HepG2 (cell line): ENCODE measurements at regions not wholly inside any gene's neighbourhood (a gene's known extent, or its start where the extent isn't known, plus 50 kb on each side); places are given as distances from the start of the nearest gene placed in this dataset.
A peak's percentile ranks its signal among the peaks of the same experiment; 100 is the strongest.

Experiments used
- ATAC-seq: fragments of 200-7000 bp; cut with Tn5 transposase; 3 replicates; pipeline ENCODE4 v1.9.1; 2020; ENCODE audit warnings: mild to moderate bottlenecking, moderate library complexity
- BruUV-seq: library from RNA; stranded (reverse); fragments of 400-500 nt; replicated peaks from 2 replicates; lab custom pipeline; 2021; lab: Mats Ljungman, UMichigan
- CTCF ChIA-PET: fragments of 300-600 bp; formaldehyde crosslinking; extraction: SDS; loops from one replicate; lab custom pipeline; 2021; ENCODE audit warnings: low total read pairs, inconsistent platforms, low intra/inter-chr PET ratio; lab: Yijun Ruan, JAX
- POLR2A ChIA-PET: fragments of 350-600 bp; sonication (Branson Sonifier 250); formaldehyde crosslinking; loops from one replicate; lab custom pipeline; 2020; ENCODE audit warnings: antibody characterized with exemption, inconsistent platforms; lab: Yijun Ruan, JAX
- DNase-seq: peaks from one replicate; pipeline ENCODE4 v3.0.0-alpha.2; 2015; ENCODE audit warnings: low spot score
- FAIRE-seq: peaks from 3 replicates; lab custom pipeline; 2011; peaks lifted over from hg19 to GRCh38; lab: Jason Lieb, UNC
- H2AFZ ChIP-seq: one replicate; pipeline ENCODE4 v1.6.1; 2011; ENCODE audit warnings: low read length, inconsistent platforms
- H3K27ac ChIP-seq: fragments of 300-600 bp; 3 replicates; pipeline ENCODE4 v1.8.0; 2011; ENCODE audit warnings: mixed run types, mild to moderate bottlenecking, mixed read lengths, low read length, inconsistent platforms; ENCODE audit not compliant: insufficient read depth; ENCODE audit errors: extremely low read length
- H3K27me3 ChIP-seq, 2 experiments: fragments of 200-600 bp in 1 of 2; 2 replicates in 1 of 2; 3 replicates in 1 of 2; pipeline versions ENCODE4 v1.6.0 to v1.8.0; 2011; ENCODE audit warnings: low read length in 2 of 2, mild to moderate bottlenecking in 2 of 2, moderate library complexity in 2 of 2, inconsistent platforms in 1 of 2; ENCODE audit not compliant: insufficient read depth in 2 of 2, control insufficient read depth in 1 of 2
- H3K36me3 ChIP-seq, 2 experiments: fragments of 200-600 bp in 1 of 2; replicated peaks in 1 of 2; 2 replicates in 1 of 2; 3 replicates in 1 of 2; pipeline versions ENCODE4 v1.5.1 to v1.8.0; 2011; ENCODE audit warnings: low read length in 2 of 2, inconsistent platforms in 1 of 2; ENCODE audit not compliant: insufficient read depth in 2 of 2, control insufficient read depth in 1 of 2
- H3K4me1 ChIP-seq: 2 replicates; pipeline ENCODE4 v1.5.1; 2012; ENCODE audit warnings: low read length, inconsistent platforms; ENCODE audit not compliant: insufficient read depth
- H3K4me2 ChIP-seq: 2 replicates; pipeline ENCODE4 v1.6.0; 2011; ENCODE audit warnings: low read depth, low read length, inconsistent platforms
- H3K4me3 ChIP-seq, 3 experiments: fragments of 200-600 bp in 1 of 3; sonication (generic), shearing (Covaris generic) in 1 of 3; replicated peaks in 1 of 3; 2 replicates each; pipeline ENCODE4 v1.5.1; 2011 to 2016; ENCODE audit warnings: low read length in 3 of 3, inconsistent platforms in 2 of 3, low read depth in 2 of 3, mild to moderate bottlenecking in 2 of 3, control low read depth in 1 of 3, mixed read lengths in 1 of 3; ENCODE audit not compliant: insufficient read depth in 1 of 3
- H3K79me2 ChIP-seq: one replicate; pipeline ENCODE4 v1.6.1; 2011; ENCODE audit warnings: low read length, inconsistent platforms; ENCODE audit not compliant: insufficient read depth
- H3K9ac ChIP-seq: 2 replicates; pipeline ENCODE4 v1.6.0; 2011; ENCODE audit warnings: mild to moderate bottlenecking, low read depth, low read length, inconsistent platforms; ENCODE audit not compliant: insufficient read depth
- H3K9me3 ChIP-seq: 2 replicates; pipeline ENCODE4 v1.5.1; 2012; ENCODE audit warnings: mild to moderate bottlenecking, low read length
- H4K20me1 ChIP-seq: 2 replicates; pipeline ENCODE4 v1.6.0; 2011; ENCODE audit warnings: inconsistent platforms, mild to moderate bottlenecking, low read length, moderate library complexity; ENCODE audit not compliant: insufficient read depth
- CTCF ChIP-seq: sonication (generic); formaldehyde crosslinking; IDR thresholded peaks from 2 replicates; pipeline ENCODE4 v1.5.0; 2020; ENCODE audit warnings: mild to moderate bottlenecking, missing genetic modification reagents, moderate library complexity
- KLF9 ChIP-seq: IDR thresholded peaks from 2 replicates; pipeline ENCODE4 v1.6.1; 2016; ENCODE audit warnings: low read depth
- SRSF9 ChIP-seq: fragments of 200-400 bp; formaldehyde crosslinking; IDR thresholded peaks from 2 replicates; pipeline ENCODE4 v1.6.1; 2018; ENCODE audit warnings: borderline replicate concordance, mild to moderate bottlenecking, low read depth, low read length; ENCODE audit not compliant: insufficient read depth, poor library complexity, severe bottlenecking
- STAG1 ChIP-seq: sonication (generic); formaldehyde crosslinking; IDR thresholded peaks from 2 replicates; pipeline ENCODE4 v1.4.0; 2020; ENCODE audit warnings: missing genetic modification reagents
- TBX2 ChIP-seq: sonication (generic); formaldehyde crosslinking; IDR thresholded peaks from 2 replicates; pipeline ENCODE4 v1.5.0; 2020; ENCODE audit warnings: missing genetic modification reagents, mild to moderate bottlenecking, borderline replicate concordance
- ZHX1 ChIP-seq: sonication (generic); formaldehyde crosslinking; IDR thresholded peaks from 2 replicates; pipeline ENCODE4 v1.8.1; 2022; ENCODE audit warnings: low read depth, mild to moderate bottlenecking, missing genetic modification reagents
- ZNF138 ChIP-seq: sonication (generic); formaldehyde crosslinking; IDR thresholded peaks from 2 replicates; pipeline ENCODE4 v1.5.0; 2020; ENCODE audit warnings: mild to moderate bottlenecking, low read depth, missing genetic modification reagents
- ZNF546 ChIP-seq: sonication (generic); formaldehyde crosslinking; conservative IDR thresholded peaks from 2 replicates; pipeline ENCODE4 v1.8.1; 2023; ENCODE audit warnings: mild to moderate bottlenecking, missing genetic modification reagents
- ZNF746 ChIP-seq: sonication (generic); formaldehyde crosslinking; IDR thresholded peaks from 2 replicates; pipeline ENCODE4 v1.8.0; 2022; ENCODE audit warnings: mild to moderate bottlenecking, missing genetic modification reagents
- WGBS: methylation state at CpG from one replicate; pipeline ENCODE4 v1.1.6; 2017; ENCODE audit warnings: low lambda C conversion rate; 5-methylcytosine and 5-hydroxymethylcytosine counted together
- in situ Hi-C: cut with HindIII; loops from 2 replicates; pipeline ENCODE4 v1.10.0; 2017; ENCODE audit warnings: low pct_unique_long_range_greater_than_20kb; ENCODE audit not compliant: extremely low pct_ligation_motif_present
- intact Hi-C: fragments of 100-400 bp; cut with micrococcal nuclease; formaldehyde crosslinking; loops from one replicate; pipeline ENCODE4 v1.10.0; 2022; ENCODE audit not compliant: unreplicated experiment

DNA sequence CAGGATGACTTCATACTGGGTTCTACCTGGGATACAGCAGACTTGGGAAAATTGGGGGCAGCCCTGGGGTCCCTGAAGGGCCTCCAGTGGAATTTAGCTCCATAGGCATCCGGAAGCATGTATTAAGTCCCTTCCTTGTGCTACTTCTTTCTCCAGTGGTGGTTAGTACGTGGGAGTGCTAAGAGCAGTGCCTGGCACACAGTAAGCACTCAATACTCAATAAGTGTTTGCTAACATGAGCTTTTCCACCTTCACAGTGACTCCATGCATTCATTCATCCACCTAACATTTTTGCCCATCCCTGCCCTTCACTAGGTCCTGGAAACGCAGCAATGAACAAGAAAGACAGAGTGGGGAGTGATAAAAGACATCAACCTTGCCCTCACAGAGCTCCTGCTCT is 120.5 kb downstream of the MN1 start:
- DNase-seq (no peak), ATAC-seq (no peak), FAIRE-seq (no peak)
- WGBS, result 28% methylated on average over 2 of the region's 3 CpGs
- Histone ChIP-seq H3K9ac (no peak overlapping the region), H3K4me3 (no peak overlapping the region), H3K4me2 (no peak overlapping the region), H3K79me2 (no peaks in the 10 kb centered on the region), H3K36me3 (no peaks in the 10 kb centered on the region), H3K9me3 (peaks cover 5% of the 10 kb centered on the region; the same call in 1 of the 2 replicates), H3K27me3 (peaks cover 0 to 31% of the 10 kb centered on the region in 2 experiments; a peak in 4 of 5 replicates), H2AFZ (no peak overlapping the region), H3K27ac (no peak overlapping the region), H3K4me1 (peaks cover 32% of the 10 kb centered on the region), H4K20me1 (no peaks in the 10 kb centered on the region)
- TF ChIP-seq ZNF746 (CRISPR knock-in tag), result no peak
- no peak for TF ChIP-seq TBX2 (CRISPR knock-in tag)
- intact Hi-C loops, result no loop called here
- CTCF ChIA-PET, result no interaction called here
- in situ Hi-C loops, result no loop called here
- POLR2A ChIA-PET, result interaction anchor here (1.1 kb wide), 1 partner anchor 10 kb away, joined by 4 read pairs; no protein-coding TSS in a partner anchor
- no TSS peak for BruUV-seq

GRCh38 chr22:27682437-27682836 is 119.1 kb downstream of the MN1 start:
- no TSS peak for BruUV-seq
- Histone ChIP-seq H3K9me3 (no peaks in the 10 kb centered on the region), H4K20me1 (no peaks in the 10 kb centered on the region), H3K9ac (no peak overlapping the region), H3K4me1 (peaks cover 41% of the 10 kb centered on the region), H3K79me2 (no peaks in the 10 kb centered on the region), H2AFZ (no peak overlapping the region), H3K4me2 (no peak overlapping the region), H3K27ac (no peak overlapping the region), H3K4me3 (no peak overlapping the region), H3K36me3 (no peaks in the 10 kb centered on the region), H3K27me3 (peaks cover 0 to 32% of the 10 kb centered on the region in 2 experiments; a peak in 4 of 5 replicates)
- FAIRE-seq, result no peak
- intact Hi-C loops, result no loop called here
- in situ Hi-C loops, result no loop called here
- CTCF ChIA-PET, result no interaction called here
- DNase-seq, result no peak
- 65% methylated on average over 5 of the region's 9 CpGs for WGBS
- peak; percentile 67 for ATAC-seq
- TF ChIP-seq ZNF546 (CRISPR knock-in tag) (no peak), ZNF138 (CRISPR knock-in tag) (no peak), STAG1 (peak; percentile 30; the same call in 1 of the 2 replicates), CTCF (CRISPR knock-in tag) (peak; percentile 31; the same call in 1 of the 2 replicates), KLF9 (no peak), ZHX1 (CRISPR knock-in tag) (no peak), SRSF9 (no peak)
- POLR2A ChIA-PET, result interaction anchor here (0.9 kb wide), 1 partner anchor 13 kb away, joined by 3 read pairs; no protein-coding TSS in a partner anchor
